H9 (cell line): ENCODE measurements at regions not wholly inside any gene's neighbourhood (a gene's known extent, or its start where the extent isn't known, plus 50 kb on each side); places are given as distances from the start of the nearest gene placed in this dataset.

Experiments
- DNase-seq: peaks from one replicate; pipeline ENCODE4 v3.0.0-alpha.2; 2017
- H2AFZ ChIP-seq: one replicate; pipeline ENCODE4 v1.6.1; 2013; ENCODE audit warnings: mild to moderate bottlenecking, low read length, control low read depth, moderate library complexity
- H2AK5ac ChIP-seq: 2 replicates; pipeline ENCODE4 v1.6.1; 2013; ENCODE audit warnings: low read length, control low read depth, mixed read lengths; ENCODE audit not compliant: insufficient read length
- H2BK120ac ChIP-seq: one replicate; pipeline ENCODE4 v1.6.1; 2013; ENCODE audit warnings: low read depth, mild to moderate bottlenecking, low read length, control low read depth, inconsistent platforms; ENCODE audit not compliant: poor library complexity, severe bottlenecking
- H2BK12ac ChIP-seq: 2 replicates; pipeline ENCODE4 v1.6.1; 2013; ENCODE audit warnings: low read length, control low read depth, mixed read lengths, low read depth; ENCODE audit not compliant: insufficient read length
- H2BK15ac ChIP-seq: 2 replicates; pipeline ENCODE4 v1.6.1; 2013; ENCODE audit warnings: low read depth, low read length, control low read depth
- H2BK20ac ChIP-seq: one replicate; pipeline ENCODE4 v1.6.1; 2013; ENCODE audit warnings: low read depth, mild to moderate bottlenecking, low read length, control low read depth, inconsistent platforms; ENCODE audit not compliant: poor library complexity, severe bottlenecking
- H2BK5ac ChIP-seq: 2 replicates; pipeline ENCODE4 v1.6.1; 2013; ENCODE audit warnings: low read length, control low read depth, mixed read lengths; ENCODE audit not compliant: insufficient read length
- H3K14ac ChIP-seq: 2 replicates; pipeline ENCODE4 v1.6.1; 2013; ENCODE audit warnings: low read length, control low read depth; ENCODE audit not compliant: insufficient read depth
- H3K18ac ChIP-seq: 2 replicates; pipeline ENCODE4 v1.6.1; 2013; ENCODE audit warnings: low read depth, mild to moderate bottlenecking, mixed read lengths, low read length, control low read depth; ENCODE audit not compliant: insufficient read length
- H3K23ac ChIP-seq: 2 replicates; pipeline ENCODE4 v1.6.1; 2013; ENCODE audit warnings: low read length, control low read depth, mixed read lengths, low read depth; ENCODE audit not compliant: insufficient read length
- H3K23me2 ChIP-seq: 2 replicates; pipeline ENCODE4 v1.6.1; 2013; ENCODE audit warnings: low read depth, mild to moderate bottlenecking, mixed read lengths, low read length, control low read depth; ENCODE audit not compliant: insufficient read length, poor library complexity, severe bottlenecking
- H3K27ac ChIP-seq: 2 replicates; pipeline ENCODE4 v1.5.1; 2013; ENCODE audit warnings: low read length, control low read depth, mixed read lengths, low read depth; ENCODE audit not compliant: insufficient read length
- H3K27me3 ChIP-seq: 2 replicates; pipeline ENCODE4 v1.6.1; 2013; ENCODE audit warnings: low read length, control low read depth, inconsistent platforms; ENCODE audit not compliant: insufficient read depth
- H3K4ac ChIP-seq: 2 replicates; pipeline ENCODE4 v1.6.1; 2013; ENCODE audit warnings: low read depth, mild to moderate bottlenecking, control low read depth, inconsistent platforms, low read length, moderate library complexity
- H3K4me1 ChIP-seq: 2 replicates; pipeline ENCODE4 v1.6.1; 2013; ENCODE audit warnings: low read length, control low read depth, inconsistent platforms; ENCODE audit not compliant: insufficient read depth
- H3K4me2 ChIP-seq: 2 replicates; pipeline ENCODE4 v1.6.1; 2013; ENCODE audit warnings: low read length, control low read depth, mixed read lengths; ENCODE audit not compliant: insufficient read length, insufficient read depth
- H3K56ac ChIP-seq: 2 replicates; pipeline ENCODE4 v1.6.1; 2013; ENCODE audit warnings: low read depth, mild to moderate bottlenecking, mixed read lengths, low read length, control low read depth; ENCODE audit not compliant: insufficient read length
- H3K79me1 ChIP-seq: 2 replicates; pipeline ENCODE4 v1.6.1; 2013; ENCODE audit warnings: low read depth, mild to moderate bottlenecking, moderate library complexity, low read length, control low read depth, inconsistent platforms; ENCODE audit not compliant: insufficient read depth, poor library complexity, severe bottlenecking
- H3K79me2 ChIP-seq: 2 replicates; pipeline ENCODE4 v1.6.1; 2013; ENCODE audit warnings: low read length, control low read depth, inconsistent platforms; ENCODE audit not compliant: insufficient read depth
- H3K9ac ChIP-seq: 2 replicates; pipeline ENCODE4 v1.6.1; 2013; ENCODE audit warnings: low read length, control low read depth, mixed read lengths; ENCODE audit not compliant: insufficient read length; ENCODE audit errors: extremely low read depth
- H3K9me3 ChIP-seq: one replicate; pipeline ENCODE4 v1.6.1; 2013; ENCODE audit warnings: low read depth, low read length, inconsistent platforms; ENCODE audit not compliant: control insufficient read depth
- H3T11ph ChIP-seq: one replicate; pipeline ENCODE4 v1.6.1; 2013; ENCODE audit warnings: mild to moderate bottlenecking, low read length, control low read depth, inconsistent platforms
- H4K20me1 ChIP-seq: one replicate; pipeline ENCODE4 v1.6.1; 2013; ENCODE audit not compliant: control insufficient read depth, insufficient read length, insufficient read depth
- H4K5ac ChIP-seq: 2 replicates; pipeline ENCODE4 v1.6.1; 2013; ENCODE audit warnings: low read depth, mild to moderate bottlenecking, mixed read lengths, low read length, control low read depth; ENCODE audit not compliant: insufficient read length
- H4K8ac ChIP-seq: replicated peaks from 2 replicates; pipeline ENCODE4 v1.6.1; 2013; ENCODE audit warnings: low read length, control low read depth, mixed read lengths, low read depth; ENCODE audit not compliant: insufficient read length
- H4K91ac ChIP-seq: 2 replicates; pipeline ENCODE4 v1.6.1; 2013; ENCODE audit warnings: low read depth, mild to moderate bottlenecking, moderate library complexity, mixed read lengths, low read length, control low read depth; ENCODE audit not compliant: insufficient read length
- H3K27ac Mint-ChIP-seq, 3 experiments: 2 replicates in 2 of 3; 3 replicates in 1 of 3; pipeline ENCODE4 v1.8.0; 2020 to 2021; ENCODE audit warnings: mixed read lengths in 3 of 3, mild to moderate bottlenecking in 1 of 3, moderate library complexity in 1 of 3
- H3K27me3 Mint-ChIP-seq: 2 replicates; pipeline ENCODE4 v1.8.0; 2021; ENCODE audit warnings: low read depth, mild to moderate bottlenecking, moderate library complexity, mixed read lengths
- H3K36me3 Mint-ChIP-seq, 3 experiments: 2 replicates in 2 of 3; 3 replicates in 1 of 3; pipeline ENCODE4 v1.8.0; 2020 to 2021; ENCODE audit warnings: low read depth in 3 of 3, mixed read lengths in 3 of 3; ENCODE audit not compliant: insufficient read depth in 1 of 3
- H3K4me1 Mint-ChIP-seq, 2 experiments: 2 replicates each; pipeline ENCODE4 v1.8.0; 2020; ENCODE audit warnings: mixed read lengths in 2 of 2
- H3K4me3 Mint-ChIP-seq, 2 experiments: 2 replicates in 1 of 2; 3 replicates in 1 of 2; pipeline ENCODE4 v1.8.0; 2020 to 2021; ENCODE audit warnings: mild to moderate bottlenecking in 2 of 2, mixed read lengths in 2 of 2, moderate library complexity in 1 of 2
- H3K9me3 Mint-ChIP-seq, 2 experiments: 2 replicates in 1 of 2; 3 replicates in 1 of 2; pipeline ENCODE4 v1.8.0; 2020; ENCODE audit warnings: mild to moderate bottlenecking in 2 of 2, mixed read lengths in 2 of 2, moderate library complexity in 1 of 2
- WGBS: extraction: QIAGEN DNeasy Blood & Tissue Kit; methylation state at CpG from one replicate; pipeline ENCODE4 v1.1.7; 2013; ENCODE audit warnings: missing lambda C conversion rate, low lambda C conversion rate, mixed read lengths; ENCODE audit not compliant: insufficient read length; ENCODE audit errors: extremely low coverage; 5-methylcytosine and 5-hydroxymethylcytosine counted together
- TF ChIP-seq, protein P1 (sequence below): fragments of 200-600 bp; sonication (generic); conservative IDR thresholded peaks from 3 replicates; pipeline ENCODE4 v1.8.0; 2021; ENCODE audit warnings: antibody characterized with exemption, mild to moderate bottlenecking

GRCh38 chr11:19433367-19433766 is 192.6 kb upstream of the E2F8 start:
- no peaks in the 10 kb centered on the region for H3K9me3 ChIP-seq
- no peak for DNase-seq
- Mint-ChIP-seq H3K27me3 (peaks cover 24% of the 10 kb centered on the region), H3K4me3 (no peak overlapping the region), H3K4me1 (peaks cover 25 to 38% of the 10 kb centered on the region in 2 experiments), H3K36me3 (no peaks in the 10 kb centered on the region), H3K9me3 (no peaks in the 10 kb centered on the region), H3K27ac (no peak overlapping the region)
- no peak overlapping the region for H3K27ac ChIP-seq
- H2AFZ ChIP-seq = no peak overlapping the region
- H2BK15ac ChIP-seq = no peak overlapping the region
- no peak overlapping the region for H2AK5ac ChIP-seq
- WGBS = no CpG with 5 or more reads among the region's 2 CpGs
- H3K4me1 ChIP-seq = peaks cover 5% of the 10 kb centered on the region; the same call in 1 of the 2 replicates
- H3K23me2 ChIP-seq = no peaks in the 10 kb centered on the region
- no peak overlapping the region for H3K56ac ChIP-seq
- no peaks in the 10 kb centered on the region for H3K27me3 ChIP-seq
- TF ChIP-seq, protein P1, sequence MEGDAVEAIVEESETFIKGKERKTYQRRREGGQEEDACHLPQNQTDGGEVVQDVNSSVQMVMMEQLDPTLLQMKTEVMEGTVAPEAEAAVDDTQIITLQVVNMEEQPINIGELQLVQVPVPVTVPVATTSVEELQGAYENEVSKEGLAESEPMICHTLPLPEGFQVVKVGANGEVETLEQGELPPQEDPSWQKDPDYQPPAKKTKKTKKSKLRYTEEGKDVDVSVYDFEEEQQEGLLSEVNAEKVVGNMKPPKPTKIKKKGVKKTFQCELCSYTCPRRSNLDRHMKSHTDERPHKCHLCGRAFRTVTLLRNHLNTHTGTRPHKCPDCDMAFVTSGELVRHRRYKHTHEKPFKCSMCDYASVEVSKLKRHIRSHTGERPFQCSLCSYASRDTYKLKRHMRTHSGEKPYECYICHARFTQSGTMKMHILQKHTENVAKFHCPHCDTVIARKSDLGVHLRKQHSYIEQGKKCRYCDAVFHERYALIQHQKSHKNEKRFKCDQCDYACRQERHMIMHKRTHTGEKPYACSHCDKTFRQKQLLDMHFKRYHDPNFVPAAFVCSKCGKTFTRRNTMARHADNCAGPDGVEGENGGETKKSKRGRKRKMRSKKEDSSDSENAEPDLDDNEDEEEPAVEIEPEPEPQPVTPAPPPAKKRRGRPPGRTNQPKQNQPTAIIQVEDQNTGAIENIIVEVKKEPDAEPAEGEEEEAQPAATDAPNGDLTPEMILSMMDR = no peak
- H3K4me2 ChIP-seq = no peak overlapping the region
- H3K9ac ChIP-seq = no peak overlapping the region
- H3T11ph ChIP-seq = no peak overlapping the region
- H4K91ac ChIP-seq = no peak overlapping the region
- no peak overlapping the region for H3K4ac ChIP-seq
- H4K20me1 ChIP-seq = no peaks in the 10 kb centered on the region
- no peaks in the 10 kb centered on the region for H3K79me1 ChIP-seq
- no peak overlapping the region for H3K14ac ChIP-seq
- H2BK120ac ChIP-seq = no peak overlapping the region
- no peak overlapping the region for H3K18ac ChIP-seq
- H3K79me2 ChIP-seq = no peaks in the 10 kb centered on the region
- no peak overlapping the region for H4K8ac ChIP-seq
- no peak overlapping the region for H2BK12ac ChIP-seq
- H2BK20ac ChIP-seq = no peak overlapping the region
- no peak overlapping the region for H4K5ac ChIP-seq
- no peak overlapping the region for H3K23ac ChIP-seq
- H2BK5ac ChIP-seq = no peak overlapping the region
